CD4-positive, alpha-beta T cell treated with Interleukin-6 at 100 ng/mL for 8 hours (primary cell): ENCODE measurements at regions not wholly inside any gene's neighbourhood (a gene's known extent, or its start where the extent isn't known, plus 50 kb on each side); places are given as distances from the start of the nearest gene placed in this dataset.
"Not testable (repeated sequence)": the region's sequence is repeated elsewhere in the genome, so short reads cannot be mapped to it uniquely, and the experiment has no call there.

ENCODE experiments used
- DNase-seq: peaks from one replicate; pipeline ENCODE4 v3.0.0-alpha.2; 2020; ENCODE audit warnings: mixed read lengths, low spot score

GRCh38 chr7:131020759-131021261 is 286.8 kb upstream of the KLF14 start:
- DNase-seq, result no peak

DNA sequence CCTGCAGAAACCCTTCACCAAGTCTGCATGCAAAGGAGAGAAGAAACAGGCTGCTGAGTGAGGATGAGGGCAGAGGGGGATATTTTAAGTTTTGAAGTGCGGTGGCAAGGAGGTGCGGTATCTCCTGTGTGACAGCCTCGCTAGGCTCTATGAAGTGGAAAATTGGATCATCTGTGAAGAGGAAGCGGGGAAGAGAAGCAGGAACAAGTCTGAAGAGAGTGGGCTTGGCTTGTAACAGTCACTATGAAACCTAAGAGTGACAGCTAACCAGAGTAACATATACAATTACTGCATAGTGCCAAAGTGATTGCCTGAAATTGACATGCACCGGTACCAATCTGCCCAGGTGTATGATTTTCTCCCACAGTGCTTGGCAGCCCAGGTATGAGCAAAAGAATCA is 287.5 kb upstream of the KLF14 start:
- no peak for DNase-seq

- no peak for DNase-seq
Observed at GRCh38 chr7:131021902-131022301, 287.9 kb upstream of the KLF14 start.

DNA sequence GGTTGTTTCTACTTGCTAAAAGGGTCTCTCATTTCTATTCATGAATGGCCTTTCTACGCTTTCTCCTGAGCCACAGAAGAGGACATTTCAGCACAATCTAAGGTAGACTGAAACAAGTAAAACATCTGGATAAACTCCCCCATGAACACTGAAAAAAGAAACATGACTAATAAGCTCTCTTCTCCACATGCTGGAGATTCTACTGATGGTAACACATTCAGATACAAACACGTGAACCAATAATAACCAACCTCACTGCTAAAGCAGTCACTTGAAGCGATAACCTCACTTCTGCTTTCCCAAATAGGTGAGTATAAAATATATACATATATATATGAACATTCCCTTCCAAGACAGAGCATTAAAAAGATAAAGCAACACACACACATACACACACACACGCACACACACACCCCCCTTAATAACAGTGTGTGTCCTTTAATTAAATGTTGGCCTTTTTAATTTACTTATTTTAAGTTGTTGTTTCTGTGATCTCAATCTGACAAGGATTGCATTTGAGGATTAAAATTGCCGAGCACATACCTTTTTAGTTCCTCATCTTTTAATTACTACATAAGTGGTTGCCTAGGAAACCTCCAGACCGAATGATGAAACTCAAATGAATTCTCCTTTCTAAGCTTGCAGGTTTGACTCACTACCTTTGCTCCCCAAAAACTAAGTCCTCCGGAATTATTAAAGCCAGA is 292.4 kb upstream of the KLF14 start:
- DNase-seq, result no peak

- no peak for DNase-seq
Observed at GRCh38 chr7:131027287-131027773, 293.3 kb upstream of the KLF14 start.

GRCh38 chr7:131028295-131028694 is 294.3 kb upstream of the KLF14 start:
- DNase-seq, result no peak

DNA sequence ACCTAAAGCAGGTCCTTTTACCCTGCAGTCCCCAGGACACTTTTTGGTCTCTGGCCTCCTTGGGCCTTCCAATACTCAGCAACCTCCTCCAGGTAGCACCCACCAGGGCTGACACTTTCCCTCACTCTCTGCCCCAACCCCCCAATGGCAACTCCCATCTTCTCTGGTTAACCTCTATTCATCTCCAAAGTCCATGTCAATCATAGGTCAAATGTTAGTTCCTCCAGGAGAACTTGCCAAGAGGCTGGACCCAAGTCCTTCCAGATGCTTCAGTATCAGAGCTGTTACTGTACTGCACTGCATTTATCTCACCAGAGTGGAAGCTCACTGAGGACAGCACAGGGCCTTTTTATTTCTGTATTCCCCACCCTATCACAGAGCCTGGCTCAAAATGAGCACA is 295.0 kb upstream of the KLF14 start:
- no peak for DNase-seq

DNA sequence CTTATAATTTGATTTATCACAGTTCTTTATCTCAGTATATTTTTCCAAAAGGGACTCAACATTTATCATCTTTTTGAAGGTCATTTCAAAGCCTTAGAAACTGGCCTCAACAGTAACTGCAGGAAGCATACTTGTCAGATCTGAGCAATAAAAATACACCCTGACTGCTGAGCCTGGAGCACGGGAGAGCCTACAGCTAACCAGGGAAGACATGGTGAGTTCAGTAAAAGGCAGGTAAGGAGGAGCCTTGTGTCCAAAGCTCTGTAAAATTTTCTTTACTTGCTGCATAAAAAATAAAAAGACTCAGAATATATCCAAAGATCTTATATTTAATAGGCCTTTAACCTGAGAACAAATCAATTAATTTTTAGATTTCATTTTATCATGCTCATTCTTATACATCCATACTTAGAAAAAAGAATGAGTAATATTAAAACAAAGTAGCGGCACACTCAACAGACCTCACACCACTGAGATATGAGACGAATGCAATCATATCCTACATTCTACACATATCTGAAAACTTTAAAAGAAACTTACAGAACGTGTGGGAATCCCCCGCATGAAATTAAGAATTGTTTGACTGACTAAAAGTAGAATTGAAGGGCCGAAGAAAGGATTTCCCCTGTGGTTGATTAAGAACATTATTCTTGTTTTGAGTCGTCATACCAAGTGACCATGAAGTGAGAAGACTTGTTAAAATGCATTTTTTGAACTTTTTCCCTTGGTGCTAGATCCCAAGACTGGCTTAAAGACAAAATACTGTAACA is 296.4 kb upstream of the MKLN1 start:
- no peak for DNase-seq

DNA sequence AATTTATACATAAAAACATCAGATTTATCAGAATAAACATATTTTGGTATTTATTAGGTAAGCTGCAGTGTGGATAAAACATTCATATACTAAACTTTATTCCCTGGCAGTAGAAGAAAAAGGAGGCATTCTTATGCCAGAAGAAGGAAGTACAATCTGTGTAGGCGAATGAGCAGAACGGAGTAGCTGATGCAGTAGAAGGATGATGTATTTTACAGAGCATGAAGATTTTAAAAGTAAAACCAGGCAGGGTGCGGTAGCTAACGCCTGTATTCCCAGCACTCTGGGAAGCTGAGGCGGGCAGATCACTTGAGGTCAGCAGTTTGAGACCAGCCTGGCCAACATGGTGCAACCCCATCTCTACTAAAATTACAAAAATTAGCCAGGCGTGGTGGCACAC is 294.9 kb upstream of the MKLN1 start:
- no peak for DNase-seq

DNA sequence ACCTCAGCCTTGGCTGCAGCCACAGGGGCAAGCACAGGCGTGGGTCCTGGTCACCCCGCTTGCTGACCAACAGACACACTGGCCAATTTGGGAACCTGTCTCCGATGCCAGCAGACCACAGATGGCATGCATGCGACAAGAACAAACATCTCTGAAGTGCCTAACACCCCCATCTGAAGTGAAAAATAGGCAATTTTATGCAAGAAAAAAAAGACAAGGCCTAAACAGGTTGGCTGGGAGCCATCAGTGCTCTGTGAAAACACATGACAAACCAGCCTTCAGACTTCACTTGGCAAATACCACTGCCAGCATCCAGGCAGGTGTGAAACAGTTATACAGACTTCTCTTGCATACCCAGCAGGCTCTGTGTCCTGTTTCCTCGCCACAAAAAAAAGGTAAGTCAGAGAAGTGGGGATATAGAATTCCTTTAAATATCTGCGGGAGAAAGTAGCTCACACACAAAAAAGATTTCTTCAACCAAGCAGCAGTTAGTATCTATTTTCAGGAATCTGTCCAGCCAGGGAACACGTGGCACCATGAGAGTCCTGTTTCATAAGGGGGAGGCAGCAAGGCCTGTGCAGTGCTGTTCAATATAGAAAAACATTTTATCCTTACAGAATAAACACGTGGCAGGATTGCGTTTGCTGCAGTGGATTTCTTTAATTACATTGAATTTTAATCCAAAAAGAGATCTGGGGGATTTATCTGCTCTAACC is 293.4 kb upstream of the MKLN1 start:
- no peak for DNase-seq

DNA sequence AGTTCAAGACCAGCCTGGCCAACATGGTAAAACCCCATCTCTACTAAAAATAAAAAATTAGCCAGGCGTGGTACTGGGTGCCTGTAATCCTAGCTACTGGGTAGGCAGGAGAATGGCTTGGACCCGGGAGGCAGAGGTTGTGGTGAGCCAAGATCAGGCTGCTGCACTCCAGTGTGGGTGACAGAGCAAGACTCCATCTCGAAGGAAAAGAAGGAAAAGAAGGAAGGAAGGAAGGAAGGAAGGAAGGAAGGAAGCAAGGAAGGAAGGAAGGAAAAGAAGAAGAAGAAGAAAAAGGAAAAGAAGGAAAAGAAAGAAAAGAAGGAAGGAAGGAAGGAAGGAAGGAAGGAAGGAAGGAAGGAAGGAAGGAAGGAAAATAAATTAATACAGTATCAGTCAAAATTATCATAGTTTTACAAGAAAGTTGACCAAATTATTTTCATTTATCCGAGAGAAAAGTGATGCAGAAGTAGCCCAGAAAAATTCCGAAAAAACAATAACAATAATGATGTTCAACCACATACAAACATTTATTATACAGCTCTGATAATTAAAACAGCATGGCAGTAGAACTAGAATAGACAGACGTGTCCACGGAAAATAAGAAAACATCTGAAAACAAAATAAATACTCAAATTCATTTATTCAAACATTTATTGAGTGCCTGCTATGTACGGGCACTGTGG is 292.4 kb upstream of the MKLN1 start:
- no peak for DNase-seq

DNA sequence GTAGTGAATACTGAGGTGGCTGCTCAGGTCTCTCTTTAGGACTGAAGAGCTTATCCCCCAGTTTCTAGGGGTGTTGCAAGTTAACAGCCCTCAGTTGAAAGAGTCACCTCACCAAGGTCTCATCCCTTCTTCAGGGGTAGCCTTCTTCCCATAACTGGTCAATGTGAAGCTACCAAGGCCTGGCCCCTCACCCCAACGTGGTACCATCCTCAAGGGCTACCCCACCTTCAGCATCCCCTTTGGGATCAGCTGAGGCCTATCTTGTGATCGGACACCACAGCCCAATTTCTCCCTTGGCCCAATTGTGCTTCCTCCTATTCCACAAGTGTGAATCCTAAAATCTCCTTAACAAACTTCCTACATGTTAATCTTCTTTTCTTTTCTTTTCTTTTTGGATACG is 289.5 kb upstream of the MKLN1 start:
- no peak for DNase-seq

DNA sequence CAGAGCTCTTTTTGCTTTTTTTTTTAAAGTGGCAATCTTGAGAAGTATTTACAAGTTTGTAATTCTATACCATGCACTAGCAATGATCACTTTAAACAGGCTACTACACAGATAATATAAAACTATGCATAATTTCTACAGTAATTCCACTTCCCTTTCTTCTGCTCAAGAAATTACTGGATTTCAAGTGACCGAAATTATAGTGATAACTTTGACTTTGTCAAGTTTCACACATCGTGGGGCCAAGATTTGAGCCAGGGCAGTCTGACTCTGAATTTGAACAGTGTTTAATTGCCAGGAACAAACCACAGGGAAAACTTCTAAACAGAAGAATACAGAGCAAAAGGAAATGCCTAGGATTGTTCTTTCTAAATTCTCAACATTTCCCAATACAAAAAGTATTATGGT is 288.3 kb upstream of the MKLN1 start:
- no peak for DNase-seq

DNA sequence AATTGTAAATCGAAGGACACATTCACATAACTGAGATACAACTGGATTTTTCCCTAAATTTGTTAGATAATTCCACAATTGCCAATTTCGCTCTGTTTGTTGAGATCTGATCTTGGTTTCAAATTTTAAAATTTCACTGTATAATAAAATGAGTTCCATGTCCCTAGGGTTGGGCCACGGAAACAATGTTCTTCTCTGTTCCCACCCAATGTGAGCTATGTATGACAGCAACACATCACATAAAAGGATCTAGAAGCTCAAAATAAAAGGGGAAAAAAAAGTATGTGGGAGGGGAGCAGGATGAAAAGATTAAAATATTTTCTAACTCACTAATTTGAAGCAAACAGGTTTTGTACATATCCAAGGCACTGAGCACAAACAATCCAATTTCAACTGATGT is 287.8 kb upstream of the MKLN1 start:
- DNase-seq, result no peak

DNA sequence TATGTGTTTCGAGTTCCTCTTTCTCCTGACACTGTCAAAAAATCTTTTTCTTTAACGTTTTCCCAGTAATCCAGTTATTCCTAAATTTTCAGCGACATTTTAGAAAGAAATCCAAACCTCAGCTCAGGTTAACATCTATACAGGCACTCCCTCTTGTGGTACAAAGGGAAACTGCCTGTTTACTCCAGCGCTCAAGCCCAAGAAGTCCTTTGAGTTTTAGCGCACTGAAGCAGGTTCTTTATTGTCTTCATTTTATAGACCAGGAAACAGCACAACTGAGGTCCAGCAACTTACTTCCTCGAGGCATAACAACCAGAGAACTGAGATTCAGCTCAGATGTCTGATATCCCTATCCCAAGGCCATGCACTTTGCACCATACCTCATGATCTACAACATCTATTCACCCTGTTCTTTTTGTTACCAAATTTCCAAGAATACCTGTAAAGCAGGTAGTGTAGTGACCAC is 287.2 kb upstream of the MKLN1 start:
- DNase-seq, result peak; percentile 60

- not testable (repeated sequence) for DNase-seq
Observed at GRCh38 chr7:131041012-131041695, 286.5 kb upstream of the MKLN1 start.

DNA sequence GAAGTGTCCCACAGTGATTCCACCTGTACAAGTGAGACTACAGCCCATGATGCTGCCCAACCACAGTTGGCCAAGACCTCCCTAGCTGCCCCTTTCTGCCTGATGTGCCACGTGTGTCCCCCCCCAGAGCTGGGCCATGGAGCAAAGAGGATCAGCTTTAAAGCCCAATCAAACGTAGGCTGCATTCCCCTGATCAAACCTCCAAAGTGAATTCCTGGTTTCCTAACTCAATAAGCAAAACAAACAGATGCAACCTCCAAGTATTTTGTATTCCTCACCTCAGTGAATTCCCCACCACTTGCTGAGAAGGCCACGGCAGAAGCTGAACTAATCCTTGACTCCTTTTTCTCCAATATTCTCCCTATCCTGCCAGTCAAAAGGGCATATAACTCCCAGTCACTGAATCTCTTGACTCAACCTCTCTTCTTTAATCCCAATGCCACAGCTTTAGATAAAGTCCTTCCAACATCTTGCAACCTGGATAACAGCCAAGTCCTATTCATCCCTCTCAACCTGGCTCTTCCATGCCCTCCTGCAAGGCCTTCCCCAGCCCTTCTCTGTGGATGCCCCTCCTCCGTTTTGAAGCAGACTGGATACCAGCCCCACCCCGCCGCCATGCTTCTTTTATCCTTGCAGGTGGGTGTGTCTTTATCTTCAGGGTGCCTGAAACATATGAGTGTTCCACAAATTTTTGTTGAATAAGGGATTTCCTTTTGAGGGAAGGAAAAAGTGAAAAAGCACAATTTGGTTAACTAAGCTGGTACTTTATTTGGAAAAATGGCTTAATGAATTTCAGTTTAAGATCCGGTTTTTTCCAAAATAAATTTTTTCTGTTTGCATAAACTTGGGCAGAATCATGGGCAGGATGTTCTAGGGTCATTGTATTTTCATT is 285.2 kb upstream of the MKLN1 start:
- no peak for DNase-seq

- DNase-seq, result no peak
Observed at GRCh38 chr7:131045526-131045925, 282.1 kb upstream of the MKLN1 start.

GRCh38 chr7:131046246-131046645 is 281.4 kb upstream of the MKLN1 start:
- no peak for DNase-seq

- DNase-seq, result no peak
Observed at GRCh38 chr7:131047651-131048304, 279.9 kb upstream of the MKLN1 start.
